ENCODE measurements at regions not wholly inside any gene's neighbourhood (a gene's known extent, or its start where the extent isn't known, plus 50 kb on each side); places are given as distances from the start of the nearest gene placed in this dataset.

DNA sequence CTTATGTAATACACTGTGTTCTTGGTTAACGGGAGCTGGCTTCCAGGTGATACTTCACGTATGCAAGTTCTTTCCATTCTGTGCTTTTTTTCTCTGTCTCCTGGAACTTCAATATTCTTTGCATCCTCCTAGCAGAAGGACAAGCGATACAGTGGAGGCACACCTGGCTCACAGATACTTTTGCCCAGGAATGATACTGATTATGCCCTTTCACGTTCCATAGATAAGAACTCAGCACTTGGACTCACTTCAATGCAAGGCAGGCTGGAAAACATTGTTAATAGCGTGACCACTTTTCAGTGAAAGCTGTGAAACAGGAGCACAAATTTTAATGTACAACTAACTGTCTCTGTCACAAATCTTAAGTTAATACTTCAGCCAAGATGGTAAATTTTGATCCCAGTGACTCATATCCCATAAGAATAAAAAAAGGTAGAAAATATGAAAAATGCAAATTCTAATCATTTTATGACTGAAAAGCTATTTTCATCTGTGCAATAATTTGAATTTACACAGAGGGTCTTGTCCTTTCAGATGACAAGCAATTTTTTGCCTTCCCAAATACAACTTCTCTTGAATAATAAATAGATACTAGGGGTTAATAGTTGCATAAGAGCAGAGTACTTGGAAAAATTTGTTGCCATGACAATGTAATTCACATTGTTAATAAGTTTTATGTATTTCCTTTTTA lies 919.0 kb downstream of the GALC start:
- TF ChIP-seq, protein P1, sequence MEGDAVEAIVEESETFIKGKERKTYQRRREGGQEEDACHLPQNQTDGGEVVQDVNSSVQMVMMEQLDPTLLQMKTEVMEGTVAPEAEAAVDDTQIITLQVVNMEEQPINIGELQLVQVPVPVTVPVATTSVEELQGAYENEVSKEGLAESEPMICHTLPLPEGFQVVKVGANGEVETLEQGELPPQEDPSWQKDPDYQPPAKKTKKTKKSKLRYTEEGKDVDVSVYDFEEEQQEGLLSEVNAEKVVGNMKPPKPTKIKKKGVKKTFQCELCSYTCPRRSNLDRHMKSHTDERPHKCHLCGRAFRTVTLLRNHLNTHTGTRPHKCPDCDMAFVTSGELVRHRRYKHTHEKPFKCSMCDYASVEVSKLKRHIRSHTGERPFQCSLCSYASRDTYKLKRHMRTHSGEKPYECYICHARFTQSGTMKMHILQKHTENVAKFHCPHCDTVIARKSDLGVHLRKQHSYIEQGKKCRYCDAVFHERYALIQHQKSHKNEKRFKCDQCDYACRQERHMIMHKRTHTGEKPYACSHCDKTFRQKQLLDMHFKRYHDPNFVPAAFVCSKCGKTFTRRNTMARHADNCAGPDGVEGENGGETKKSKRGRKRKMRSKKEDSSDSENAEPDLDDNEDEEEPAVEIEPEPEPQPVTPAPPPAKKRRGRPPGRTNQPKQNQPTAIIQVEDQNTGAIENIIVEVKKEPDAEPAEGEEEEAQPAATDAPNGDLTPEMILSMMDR (IDR thresholded peaks at IDR 0.05): no peak
- TF ChIP-seq POLR2AphosphoS5 (IDR thresholded peaks at IDR 0.05): no peak
- no peak for TF ChIP-seq POLR2A (IDR thresholded peaks at IDR 0.05; ENCODE audit: low read depth)
